PC-9 (cell line): ENCODE measurements at regions not wholly inside any gene's neighbourhood (a gene's known extent, or its start where the extent isn't known, plus 50 kb on each side); places are given as distances from the start of the nearest gene placed in this dataset.

Source experiments
- BruUV-seq: library from RNA; stranded (reverse); fragments of 400-500 nt; replicated peaks from 2 replicates; lab custom pipeline; 2021; lab: Mats Ljungman, UMichigan
- CTCF ChIA-PET: fragments of 300-600 bp; sonication (Branson Sonifier 250); formaldehyde crosslinking; loops from one replicate; lab custom pipeline; 2022; ENCODE audit warnings: antibody characterized with exemption; lab: Charles Lee
- POLR2A ChIA-PET: fragments of 300-600 bp; sonication (Branson Sonifier 250); formaldehyde crosslinking; loops from one replicate; lab custom pipeline; 2022; ENCODE audit warnings: antibody characterized with exemption; ENCODE audit not compliant: unreplicated experiment; lab: Charles Lee
- DNase-seq, 2 experiments: peaks; one replicate each; pipeline versions ENCODE4 v3.0.0 to v3.0.0-alpha.2; 2015 to 2022; ENCODE audit warnings: mixed read lengths in 1 of 2
- H2AFZ ChIP-seq: fragments of 200-600 bp; sonication (generic); 2 replicates; pipeline ENCODE4 v1.8.1; 2017; ENCODE audit warnings: antibody characterized with exemption
- H3F3A ChIP-seq: fragments of 200-600 bp; sonication (generic); 2 replicates; pipeline ENCODE4 v1.8.1; 2017; ENCODE audit warnings: antibody characterized with exemption, mild to moderate bottlenecking, low read depth; ENCODE audit not compliant: insufficient read depth
- H3K27ac ChIP-seq: fragments of 200-600 bp; sonication (generic); 2 replicates; pipeline ENCODE4 v1.6.1; 2016; ENCODE audit warnings: mixed run types
- H3K27me3 ChIP-seq: fragments of 200-600 bp; sonication (generic); 2 replicates; pipeline ENCODE4 v1.6.1; 2016; ENCODE audit warnings: low read depth, mixed run types; ENCODE audit not compliant: insufficient read depth
- H3K36me3 ChIP-seq: fragments of 200-600 bp; sonication (generic); 2 replicates; pipeline ENCODE4 v1.6.1; 2016; ENCODE audit warnings: low read depth, mixed run types
- H3K4me1 ChIP-seq: fragments of 200-600 bp; sonication (generic); replicated peaks from 2 replicates; pipeline ENCODE4 v1.6.1; 2016; ENCODE audit warnings: mixed run types; ENCODE audit not compliant: insufficient read depth
- H3K4me2 ChIP-seq: fragments of 200-600 bp; sonication (generic); 2 replicates; pipeline ENCODE4 v1.6.1; 2017; ENCODE audit warnings: mixed run types
- H3K4me3 ChIP-seq: fragments of 200-600 bp; sonication (generic); 2 replicates; pipeline ENCODE4 v1.6.1; 2016; ENCODE audit warnings: mixed run types
- H3K79me2 ChIP-seq: fragments of 200-600 bp; sonication (generic); 2 replicates; pipeline ENCODE4 v1.6.1; 2017; ENCODE audit warnings: low read depth, mixed run types
- H3K9me2 ChIP-seq: fragments of 200-600 bp; sonication (generic); 2 replicates; pipeline ENCODE4 v1.8.1; 2017; ENCODE audit warnings: mild to moderate bottlenecking; ENCODE audit not compliant: insufficient read depth
- H3K9me3 ChIP-seq: fragments of 200-600 bp; sonication (generic); 2 replicates; pipeline ENCODE4 v1.8.1; 2016; ENCODE audit warnings: low read depth; ENCODE audit not compliant: insufficient read depth
- H4K20me1 ChIP-seq: fragments of 200-600 bp; sonication (generic); 2 replicates; pipeline ENCODE4 v1.8.1; 2017; ENCODE audit not compliant: insufficient read depth
- CTCF ChIP-seq: fragments of 200-600 bp; sonication (generic); conservative IDR thresholded peaks from 2 replicates; pipeline ENCODE4 v1.6.1; 2017; ENCODE audit warnings: mixed run types, antibody characterized with exemption, mild to moderate bottlenecking, moderate library complexity
- EZH2 ChIP-seq: fragments of 200-600 bp; sonication (generic); IDR thresholded peaks from 2 replicates; pipeline ENCODE4 v1.8.0; 2017; ENCODE audit warnings: antibody characterized with exemption, low read depth
- intact Hi-C: fragments of 100-400 bp; cut with micrococcal nuclease; formaldehyde crosslinking; loops from one replicate; pipeline ENCODE4 v1.10.0; 2022; ENCODE audit not compliant: unreplicated experiment

- Histone ChIP-seq H2AFZ (no peak overlapping the region), H3K27ac (no peak overlapping the region), H3K79me2 (no peaks in the 10 kb centered on the region), H4K20me1 (no peaks in the 10 kb centered on the region), H3F3A (no peaks in the 10 kb centered on the region; the same call in 1 of the 2 replicates), H3K36me3 (no peaks in the 10 kb centered on the region), H3K9me3 (no peaks in the 10 kb centered on the region; the same call in 1 of the 2 replicates), H3K4me3 (no peak overlapping the region), H3K4me2 (no peak overlapping the region), H3K9me2 (no peaks in the 10 kb centered on the region; the same call in 1 of the 2 replicates), H3K4me1 (no peaks in the 10 kb centered on the region), H3K27me3 (no peaks in the 10 kb centered on the region)
- no TSS peak for BruUV-seq
- DNase-seq: no peak
- POLR2A ChIA-PET: no interaction called here
- intact Hi-C loops: no loop called here
- CTCF ChIA-PET: no interaction called here
- TF ChIP-seq CTCF: no peak
- TF ChIP-seq EZH2: no peak
These were observed 63.3 kb downstream of the CSF2 start for GRCh38 chr5:132136906-132137305.

GRCh38 chr5:132138260-132138659 is 64.7 kb downstream of the CSF2 start:
- Histone ChIP-seq H3K27ac (no peak overlapping the region), H3K79me2 (no peaks in the 10 kb centered on the region), H3K36me3 (no peaks in the 10 kb centered on the region), H3F3A (no peaks in the 10 kb centered on the region; the same call in 1 of the 2 replicates), H4K20me1 (no peaks in the 10 kb centered on the region), H3K4me3 (no peak overlapping the region), H2AFZ (no peak overlapping the region), H3K9me2 (no peaks in the 10 kb centered on the region; the same call in 1 of the 2 replicates), H3K9me3 (peaks cover 6% of the 10 kb centered on the region; the same call in 1 of the 2 replicates), H3K4me1 (no peaks in the 10 kb centered on the region), H3K27me3 (no peaks in the 10 kb centered on the region), H3K4me2 (no peak overlapping the region)
- DNase-seq: no peak
- no peak for TF ChIP-seq CTCF
- TF ChIP-seq EZH2: no peak
- intact Hi-C loops: no loop called here
- ChIA-PET POLR2A (no interaction called here), CTCF (no interaction called here)
- no TSS peak for BruUV-seq
